SH-SY5Y (cell line): ENCODE measurements at regions not wholly inside any gene's neighbourhood (a gene's known extent, or its start where the extent isn't known, plus 50 kb on each side); places are given as distances from the start of the nearest gene placed in this dataset.

Source experiments
- GATA2 ChIP-seq: IDR thresholded peaks from 2 replicates; pipeline ENCODE4 v1.6.1; 2011; ENCODE audit warnings: mild to moderate bottlenecking, low read depth, low read length
- GATA3 ChIP-seq: IDR thresholded peaks from 2 replicates; pipeline ENCODE4 v1.6.1; 2011; ENCODE audit warnings: low read depth, mild to moderate bottlenecking, low read length, moderate library complexity

GRCh38 chr16:26261621-26262020 lies 569.9 kb downstream of the HS3ST4 start:
- TF ChIP-seq GATA2 (no peak), GATA3 (no peak)
